Neural progenitor cell (in vitro differentiated cells): ENCODE measurements at regions not wholly inside any gene's neighbourhood (a gene's known extent, or its start where the extent isn't known, plus 50 kb on each side); places are given as distances from the start of the nearest gene placed in this dataset.

Source experiments
- EZH2 ChIP-seq: fragments of 200-600 bp; sonication (generic); IDR thresholded peaks from 2 replicates; pipeline ENCODE4 v1.6.1; 2017; ENCODE audit warnings: antibody characterized with exemption, mild to moderate bottlenecking, moderate library complexity
- EZH2phosphoT487 ChIP-seq: fragments of 200-600 bp; sonication (generic); IDR thresholded peaks from 2 replicates; pipeline ENCODE4 v1.6.1; 2017; ENCODE audit warnings: antibody characterized with exemption
- TF ChIP-seq, protein P1 (sequence below): fragments of 200-600 bp; sonication (generic); IDR thresholded peaks from 2 replicates; pipeline ENCODE4 v1.5.1; 2017; ENCODE audit warnings: antibody characterized with exemption, mild to moderate bottlenecking

DNA sequence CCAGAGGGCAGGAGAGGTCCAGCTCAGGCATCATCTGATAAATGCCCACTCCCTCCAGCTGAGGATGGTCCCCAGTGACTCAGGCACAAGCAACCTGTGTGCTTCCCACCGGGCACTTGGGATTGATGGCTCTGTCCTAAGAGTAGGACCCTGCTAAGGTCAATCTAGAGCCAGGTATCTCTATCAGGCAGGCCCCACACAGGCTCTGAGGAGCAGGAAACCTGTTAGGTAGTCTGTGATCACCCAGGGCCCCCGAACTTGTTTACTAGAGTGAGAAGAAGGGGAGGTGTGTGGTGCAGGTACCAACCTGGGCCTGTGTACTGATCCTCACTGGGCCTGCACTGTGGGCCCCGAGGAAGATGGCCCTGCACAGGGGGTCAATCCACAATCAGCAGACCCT is 119.6 kb upstream of the FSTL4 start:
- TF ChIP-seq, protein P1, sequence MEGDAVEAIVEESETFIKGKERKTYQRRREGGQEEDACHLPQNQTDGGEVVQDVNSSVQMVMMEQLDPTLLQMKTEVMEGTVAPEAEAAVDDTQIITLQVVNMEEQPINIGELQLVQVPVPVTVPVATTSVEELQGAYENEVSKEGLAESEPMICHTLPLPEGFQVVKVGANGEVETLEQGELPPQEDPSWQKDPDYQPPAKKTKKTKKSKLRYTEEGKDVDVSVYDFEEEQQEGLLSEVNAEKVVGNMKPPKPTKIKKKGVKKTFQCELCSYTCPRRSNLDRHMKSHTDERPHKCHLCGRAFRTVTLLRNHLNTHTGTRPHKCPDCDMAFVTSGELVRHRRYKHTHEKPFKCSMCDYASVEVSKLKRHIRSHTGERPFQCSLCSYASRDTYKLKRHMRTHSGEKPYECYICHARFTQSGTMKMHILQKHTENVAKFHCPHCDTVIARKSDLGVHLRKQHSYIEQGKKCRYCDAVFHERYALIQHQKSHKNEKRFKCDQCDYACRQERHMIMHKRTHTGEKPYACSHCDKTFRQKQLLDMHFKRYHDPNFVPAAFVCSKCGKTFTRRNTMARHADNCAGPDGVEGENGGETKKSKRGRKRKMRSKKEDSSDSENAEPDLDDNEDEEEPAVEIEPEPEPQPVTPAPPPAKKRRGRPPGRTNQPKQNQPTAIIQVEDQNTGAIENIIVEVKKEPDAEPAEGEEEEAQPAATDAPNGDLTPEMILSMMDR: no peak
- TF ChIP-seq EZH2 (no peak), EZH2phosphoT487 (no peak)
